Stimulated activated naive CD8-positive, alpha-beta T cell treated with anti-CD3 and anti-CD28 coated beads, Interleukin-15, Interleukin-2, amounts not matched to agents 100 ng/mL and 50 ng/mL, for 24 hours (primary cell): ENCODE measurements at regions not wholly inside any gene's neighbourhood (a gene's known extent, or its start where the extent isn't known, plus 50 kb on each side); places are given as distances from the start of the nearest gene placed in this dataset.
"Not testable (repeated sequence)": the region's sequence is repeated elsewhere in the genome, so short reads cannot be mapped to it uniquely, and the experiment has no call there.

Experiments
- H3K27ac Mint-ChIP-seq: one replicate; pipeline ENCODE4 v1.8.0; 2021; ENCODE audit warnings: mild to moderate bottlenecking, mixed read lengths
- H3K27me3 Mint-ChIP-seq: one replicate; pipeline ENCODE4 v1.8.0; 2021; ENCODE audit warnings: mixed read lengths
- H3K36me3 Mint-ChIP-seq: one replicate; pipeline ENCODE4 v1.8.0; 2021; ENCODE audit warnings: low read depth, mixed read lengths
- H3K4me1 Mint-ChIP-seq: one replicate; pipeline ENCODE4 v1.8.0; 2021; ENCODE audit warnings: low read depth, mixed read lengths
- H3K4me3 Mint-ChIP-seq: one replicate; pipeline ENCODE4 v1.8.0; 2021; ENCODE audit warnings: mild to moderate bottlenecking, mixed read lengths
- H3K9me3 Mint-ChIP-seq: one replicate; pipeline ENCODE4 v1.8.0; 2021; ENCODE audit warnings: mixed read lengths

GRCh38 chr16:88231839-88232238 lies 150.9 kb upstream of the ZNF469 start:
- H3K36me3 Mint-ChIP-seq, H3K9me3 Mint-ChIP-seq, H3K27me3 Mint-ChIP-seq, H3K4me3 Mint-ChIP-seq, H3K4me1 Mint-ChIP-seq, H3K27ac Mint-ChIP-seq: not testable (repeated sequence)

GRCh38 chr16:88232401-88233258 lies 150.1 kb upstream of the ZNF469 start:
- H3K36me3 Mint-ChIP-seq, H3K4me1 Mint-ChIP-seq, H3K9me3 Mint-ChIP-seq, H3K27me3 Mint-ChIP-seq, H3K4me3 Mint-ChIP-seq, H3K27ac Mint-ChIP-seq: not testable (repeated sequence)

- not testable (repeated sequence) for H3K36me3 Mint-ChIP-seq, H3K4me1 Mint-ChIP-seq, H3K4me3 Mint-ChIP-seq, H3K27ac Mint-ChIP-seq, H3K9me3 Mint-ChIP-seq
- H3K27me3 Mint-ChIP-seq, result peaks cover 13% of the 10 kb centered on the region
Measured at GRCh38 chr16:88233621-88234420, 148.9 kb upstream of the ZNF469 start.

- H3K27me3 Mint-ChIP-seq, result peaks cover 13% of the 10 kb centered on the region
- H3K9me3 Mint-ChIP-seq, H3K36me3 Mint-ChIP-seq, H3K27ac Mint-ChIP-seq, H3K4me1 Mint-ChIP-seq, H3K4me3 Mint-ChIP-seq: not testable (repeated sequence)
Measured at GRCh38 chr16:88234421-88235271, 148.1 kb upstream of the ZNF469 start.

- H3K9me3 Mint-ChIP-seq, H3K4me3 Mint-ChIP-seq, H3K27ac Mint-ChIP-seq, H3K36me3 Mint-ChIP-seq, H3K4me1 Mint-ChIP-seq: not testable (repeated sequence)
- H3K27me3 Mint-ChIP-seq, result peaks cover 16% of the 10 kb centered on the region
Measured at GRCh38 chr16:88235691-88236090, 147.1 kb upstream of the ZNF469 start.

- H3K9me3 Mint-ChIP-seq, H3K4me1 Mint-ChIP-seq, H3K36me3 Mint-ChIP-seq, H3K4me3 Mint-ChIP-seq, H3K27ac Mint-ChIP-seq: not testable (repeated sequence)
- peaks cover 16% of the 10 kb centered on the region for H3K27me3 Mint-ChIP-seq
Measured at GRCh38 chr16:88236229-88236628, 146.5 kb upstream of the ZNF469 start.

- not testable (repeated sequence) for H3K4me3 Mint-ChIP-seq, H3K9me3 Mint-ChIP-seq, H3K4me1 Mint-ChIP-seq, H3K36me3 Mint-ChIP-seq, H3K27ac Mint-ChIP-seq
- H3K27me3 Mint-ChIP-seq, result peaks cover 16% of the 10 kb centered on the region
Measured at GRCh38 chr16:88237314-88237713, 145.4 kb upstream of the ZNF469 start.

- H3K27me3 Mint-ChIP-seq, result peaks cover 16% of the 10 kb centered on the region
- not testable (repeated sequence) for H3K4me1 Mint-ChIP-seq, H3K4me3 Mint-ChIP-seq, H3K36me3 Mint-ChIP-seq, H3K9me3 Mint-ChIP-seq, H3K27ac Mint-ChIP-seq
Measured at GRCh38 chr16:88237761-88238415, 144.9 kb upstream of the ZNF469 start.

- H3K27me3 Mint-ChIP-seq, result peaks cover 16% of the 10 kb centered on the region
- H3K27ac Mint-ChIP-seq, H3K36me3 Mint-ChIP-seq, H3K4me1 Mint-ChIP-seq, H3K9me3 Mint-ChIP-seq, H3K4me3 Mint-ChIP-seq: not testable (repeated sequence)
Measured at GRCh38 chr16:88238732-88239274, 144.0 kb upstream of the ZNF469 start.

GRCh38 chr16:88240118-88240517 lies 142.6 kb upstream of the ZNF469 start:
- not testable (repeated sequence) for H3K36me3 Mint-ChIP-seq, H3K4me1 Mint-ChIP-seq, H3K27ac Mint-ChIP-seq, H3K9me3 Mint-ChIP-seq, H3K4me3 Mint-ChIP-seq
- H3K27me3 Mint-ChIP-seq, result peaks cover 16% of the 10 kb centered on the region

GRCh38 chr16:88240776-88241175 lies 142.0 kb upstream of the ZNF469 start:
- peaks cover 11% of the 10 kb centered on the region for H3K27me3 Mint-ChIP-seq
- H3K4me3 Mint-ChIP-seq, H3K27ac Mint-ChIP-seq, H3K36me3 Mint-ChIP-seq, H3K9me3 Mint-ChIP-seq, H3K4me1 Mint-ChIP-seq: not testable (repeated sequence)

GRCh38 chr16:88241404-88242311 lies 141.1 kb upstream of the ZNF469 start:
- H3K4me1 Mint-ChIP-seq, H3K27me3 Mint-ChIP-seq, H3K4me3 Mint-ChIP-seq, H3K36me3 Mint-ChIP-seq, H3K9me3 Mint-ChIP-seq, H3K27ac Mint-ChIP-seq: not testable (repeated sequence)

- not testable (repeated sequence) for H3K27me3 Mint-ChIP-seq, H3K27ac Mint-ChIP-seq, H3K36me3 Mint-ChIP-seq
Measured at GRCh38 chr16:88242312-88243295, 140.2 kb upstream of the ZNF469 start.

More at GRCh38 chr16:88242312-88243295, 140.2 kb upstream of the ZNF469 start:
- H3K4me3 Mint-ChIP-seq, H3K9me3 Mint-ChIP-seq, H3K4me1 Mint-ChIP-seq: not testable (repeated sequence)
